GM06990 (cell line): ENCODE measurements at regions not wholly inside any gene's neighbourhood (a gene's known extent, or its start where the extent isn't known, plus 50 kb on each side); places are given as distances from the start of the nearest gene placed in this dataset.

Source experiments
- DNase-seq: peaks from one replicate; pipeline ENCODE4 v3.0.0-alpha.2; 2011; ENCODE audit not compliant: insufficient read length; ENCODE audit errors: extremely low read depth
- H3K27me3 ChIP-seq: replicated peaks from 2 replicates; pipeline ENCODE4 v1.6.0; 2011; ENCODE audit warnings: low read length; ENCODE audit not compliant: control insufficient read depth, insufficient read depth
- H3K36me3 ChIP-seq: 2 replicates; pipeline ENCODE4 v1.5.1; 2011; ENCODE audit warnings: low read length; ENCODE audit not compliant: control insufficient read depth, insufficient read depth
- H3K4me3 ChIP-seq: replicated peaks from 2 replicates; pipeline ENCODE4 v1.5.1; 2011; ENCODE audit warnings: low read depth, mild to moderate bottlenecking, control low read depth, low read length
- CTCF ChIP-seq: IDR thresholded peaks from 2 replicates; pipeline ENCODE4 v1.5.1; 2011; ENCODE audit warnings: low read length, control low read depth, mild to moderate bottlenecking, inconsistent platforms; ENCODE audit not compliant: insufficient read depth, poor library complexity, severe bottlenecking

GRCh38 chr9:8188723-8189407 lies 389.3 kb upstream of the DMAC1 start:
- Histone ChIP-seq H3K4me3 (no peak overlapping the region), H3K36me3 (no peaks in the 10 kb centered on the region), H3K27me3 (no peaks in the 10 kb centered on the region)
- TF ChIP-seq CTCF: no peak
- no peak for DNase-seq

- Histone ChIP-seq H3K4me3 (no peak overlapping the region), H3K36me3 (no peaks in the 10 kb centered on the region), H3K27me3 (no peaks in the 10 kb centered on the region)
- no peak for DNase-seq
- TF ChIP-seq CTCF: no peak
Observed at GRCh38 chr9:8186560-8186959, 387.0 kb upstream of the DMAC1 start.

GRCh38 chr9:8183618-8184017 lies 384.0 kb upstream of the DMAC1 start:
- TF ChIP-seq CTCF: no peak
- Histone ChIP-seq H3K4me3 (no peak overlapping the region), H3K27me3 (no peaks in the 10 kb centered on the region), H3K36me3 (no peaks in the 10 kb centered on the region)
- no peak for DNase-seq

- no peaks in the 10 kb centered on the region for H3K27me3 ChIP-seq
- no peak for DNase-seq
- H3K4me3 ChIP-seq: no peak overlapping the region
- no peaks in the 10 kb centered on the region for H3K36me3 ChIP-seq
- TF ChIP-seq CTCF: no peak
Observed at GRCh38 chr9:8179381-8180053, 379.9 kb upstream of the DMAC1 start.

- TF ChIP-seq CTCF: no peak
- DNase-seq: no peak
- no peak overlapping the region for H3K4me3 ChIP-seq
- no peaks in the 10 kb centered on the region for H3K36me3 ChIP-seq
- no peaks in the 10 kb centered on the region for H3K27me3 ChIP-seq
Observed at GRCh38 chr9:8172000-8172399, 372.4 kb upstream of the DMAC1 start.
